ENCODE measurements at regions not wholly inside any gene's neighbourhood (a gene's known extent, or its start where the extent isn't known, plus 50 kb on each side); places are given as distances from the start of the nearest gene placed in this dataset.

- DNase-seq (ENCODE audit: low spot score), result no peak
- Histone ChIP-seq H3K4me3 (ENCODE audit: low read depth, low read length, poor library complexity, severe bottlenecking) (no peak overlapping the region), H3K79me2 (ENCODE audit: insufficient read depth, low read depth, low read length) (no peaks in the 10 kb centered on the region), H2AFZ (ENCODE audit: low read length) (no peak overlapping the region), H3K27ac (ENCODE audit: low read depth, low read length, poor library complexity, severe bottlenecking) (no peak overlapping the region), H3K4me1 (ENCODE audit: insufficient read depth, low read length, poor library complexity, severe bottlenecking) (no peaks in the 10 kb centered on the region), H4K20me1 (ENCODE audit: insufficient read depth, low read length) (no peaks in the 10 kb centered on the region), H3K36me3 (ENCODE audit: insufficient read depth, low read length) (no peaks in the 10 kb centered on the region), H3K9me3 (ENCODE audit: low read length) (no peaks in the 10 kb centered on the region), H3K9me2 (ENCODE audit: insufficient read depth, low read length) (no peaks in the 10 kb centered on the region), H3K4me2 (ENCODE audit: low read length) (no peak overlapping the region)
- ChIA-PET POLR2A (interaction anchor here (1.0 kb wide), 1 partner anchor 10 kb away, joined by 7 read pairs; no protein-coding TSS in a partner anchor), CTCF (ENCODE audit: unreplicated experiment) (no interaction called here)
- intact Hi-C loops (cut with micrococcal nuclease; ENCODE audit: unreplicated experiment), result no loop called here
- BruUV-seq (replicated peaks), result no TSS peak
- TF ChIP-seq, protein P1, sequence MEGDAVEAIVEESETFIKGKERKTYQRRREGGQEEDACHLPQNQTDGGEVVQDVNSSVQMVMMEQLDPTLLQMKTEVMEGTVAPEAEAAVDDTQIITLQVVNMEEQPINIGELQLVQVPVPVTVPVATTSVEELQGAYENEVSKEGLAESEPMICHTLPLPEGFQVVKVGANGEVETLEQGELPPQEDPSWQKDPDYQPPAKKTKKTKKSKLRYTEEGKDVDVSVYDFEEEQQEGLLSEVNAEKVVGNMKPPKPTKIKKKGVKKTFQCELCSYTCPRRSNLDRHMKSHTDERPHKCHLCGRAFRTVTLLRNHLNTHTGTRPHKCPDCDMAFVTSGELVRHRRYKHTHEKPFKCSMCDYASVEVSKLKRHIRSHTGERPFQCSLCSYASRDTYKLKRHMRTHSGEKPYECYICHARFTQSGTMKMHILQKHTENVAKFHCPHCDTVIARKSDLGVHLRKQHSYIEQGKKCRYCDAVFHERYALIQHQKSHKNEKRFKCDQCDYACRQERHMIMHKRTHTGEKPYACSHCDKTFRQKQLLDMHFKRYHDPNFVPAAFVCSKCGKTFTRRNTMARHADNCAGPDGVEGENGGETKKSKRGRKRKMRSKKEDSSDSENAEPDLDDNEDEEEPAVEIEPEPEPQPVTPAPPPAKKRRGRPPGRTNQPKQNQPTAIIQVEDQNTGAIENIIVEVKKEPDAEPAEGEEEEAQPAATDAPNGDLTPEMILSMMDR (conservative IDR thresholded peaks at IDR 0.05; ENCODE audit: low read length), result no peak
- TF ChIP-seq EZH2phosphoT487 (IDR thresholded peaks at IDR 0.05; ENCODE audit: borderline replicate concordance, low read depth, low read length), result no peak
Measured at GRCh38 chr9:74117731-74118130, 379.4 kb upstream of the RORB start.

DNA sequence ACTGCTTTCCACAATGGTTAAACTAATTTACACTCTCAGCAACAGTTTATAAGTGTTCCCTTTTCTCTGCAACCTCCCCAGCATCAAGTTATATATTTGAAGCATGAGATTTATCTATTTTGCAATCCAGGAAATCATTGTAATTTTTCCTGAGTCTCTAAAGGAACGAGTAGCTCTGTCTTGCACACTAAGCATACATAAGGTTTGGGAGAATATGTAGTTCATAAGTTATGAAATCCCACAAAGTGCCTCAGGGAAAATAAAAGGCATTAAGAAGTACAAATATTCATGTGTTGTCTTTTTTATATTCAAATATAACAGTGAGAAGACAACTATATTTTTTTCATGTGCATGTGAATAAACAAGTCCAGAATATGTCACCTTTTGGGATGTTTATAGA, 377.1 kb upstream of the RORB start:
- no peaks in the 10 kb centered on the region for H3K36me3 ChIP-seq (ENCODE audit: insufficient read depth, low read length)
- no peaks in the 10 kb centered on the region for H3K9me3 ChIP-seq (ENCODE audit: low read length)
- H2AFZ ChIP-seq (ENCODE audit: low read length), result 0 out of 2 replicates have a peak overlapping the region, but pooled peaks have one; percentile 14
- no peak for DNase-seq (ENCODE audit: low spot score)
- H3K27ac ChIP-seq (ENCODE audit: low read depth, low read length, poor library complexity, severe bottlenecking), result no peak overlapping the region
- no peaks in the 10 kb centered on the region for H4K20me1 ChIP-seq (ENCODE audit: insufficient read depth, low read length)
- no peak overlapping the region for H3K4me2 ChIP-seq (ENCODE audit: low read length)
- H3K9me2 ChIP-seq (ENCODE audit: insufficient read depth, low read length), result no peaks in the 10 kb centered on the region
- no peak overlapping the region for H3K4me3 ChIP-seq (ENCODE audit: low read depth, low read length, poor library complexity, severe bottlenecking)
- H3K4me1 ChIP-seq (ENCODE audit: insufficient read depth, low read length, poor library complexity, severe bottlenecking), result no peaks in the 10 kb centered on the region
- H3K79me2 ChIP-seq (ENCODE audit: insufficient read depth, low read depth, low read length), result no peaks in the 10 kb centered on the region
- CTCF ChIA-PET (ENCODE audit: unreplicated experiment), result no interaction called here
- intact Hi-C loops (cut with micrococcal nuclease; ENCODE audit: unreplicated experiment), result no loop called here
- TF ChIP-seq, protein P1 (conservative IDR thresholded peaks at IDR 0.05; ENCODE audit: low read length), result no peak
- no TSS peak for BruUV-seq (replicated peaks)
- POLR2A ChIA-PET, result no interaction called here

GRCh38 chr9:74120470-74120869, 376.7 kb upstream of the RORB start:
- CTCF ChIA-PET (ENCODE audit: unreplicated experiment), result no interaction called here

More at GRCh38 chr9:74120470-74120869, 376.7 kb upstream of the RORB start:
- Histone ChIP-seq H3K4me2 (ENCODE audit: low read length) (no peak overlapping the region), H3K9me3 (ENCODE audit: low read length) (no peaks in the 10 kb centered on the region), H2AFZ (ENCODE audit: low read length) (0 out of 2 replicates have a peak overlapping the region, but pooled peaks have one; percentile 14), H3K27ac (ENCODE audit: low read depth, low read length, poor library complexity, severe bottlenecking) (no peak overlapping the region), H3K9me2 (ENCODE audit: insufficient read depth, low read length) (no peaks in the 10 kb centered on the region), H3K79me2 (ENCODE audit: insufficient read depth, low read depth, low read length) (no peaks in the 10 kb centered on the region), H3K4me3 (ENCODE audit: low read depth, low read length, poor library complexity, severe bottlenecking) (no peak overlapping the region), H3K36me3 (ENCODE audit: insufficient read depth, low read length) (no peaks in the 10 kb centered on the region), H3K4me1 (ENCODE audit: insufficient read depth, low read length, poor library complexity, severe bottlenecking) (no peaks in the 10 kb centered on the region), H4K20me1 (ENCODE audit: insufficient read depth, low read length) (no peaks in the 10 kb centered on the region)
- POLR2A ChIA-PET, result no interaction called here
- TF ChIP-seq, protein P1 (conservative IDR thresholded peaks at IDR 0.05; ENCODE audit: low read length), result no peak
- no peak for TF ChIP-seq EZH2phosphoT487 (IDR thresholded peaks at IDR 0.05; ENCODE audit: borderline replicate concordance, low read depth, low read length)
- intact Hi-C loops (cut with micrococcal nuclease; ENCODE audit: unreplicated experiment), result no loop called here
- BruUV-seq (replicated peaks), result no TSS peak
- DNase-seq (ENCODE audit: low spot score), result peak; percentile 2

Data from OCI-LY7 (cell line).